H1 (cell line): ENCODE measurements at regions not wholly inside any gene's neighbourhood (a gene's known extent, or its start where the extent isn't known, plus 50 kb on each side); places are given as distances from the start of the nearest gene placed in this dataset.

Experiments used
- CTCF ChIA-PET: fragments of 300-600 bp; sonication (Branson Sonifier 250); formaldehyde crosslinking; loops from one replicate; lab custom pipeline; 2021; ENCODE audit not compliant: partially characterized antibody; lab: Charles Lee
- POLR2A ChIA-PET: fragments of 300-600 bp; sonication (Branson Sonifier 250); formaldehyde crosslinking; loops from one replicate; lab custom pipeline; 2021; ENCODE audit warnings: inconsistent platforms; ENCODE audit not compliant: partially characterized antibody; lab: Charles Lee
- DNase-seq, 2 experiments: peaks; one replicate each; pipeline versions ENCODE4 v3.0.0 to v3.0.0-alpha.2; 2010 to 2022; ENCODE audit warnings: low spot score in 2 of 2, low read depth in 1 of 2, mixed read lengths in 1 of 2
- FAIRE-seq: peaks from 2 replicates; lab custom pipeline; 2011; peaks lifted over from hg19 to GRCh38; lab: Jason Lieb, UNC
- H2AFZ ChIP-seq: 2 replicates; pipeline ENCODE4 v1.8.1; 2012; ENCODE audit warnings: low read length, inconsistent platforms
- H2AK5ac ChIP-seq: 2 replicates; pipeline ENCODE4 v1.6.1; 2013; ENCODE audit warnings: low read depth, low read length
- H2BK120ac ChIP-seq: replicated peaks from 2 replicates; pipeline ENCODE3; 2013; ENCODE audit warnings: low read depth, low read length, inconsistent platforms
- H2BK12ac ChIP-seq: 2 replicates; pipeline ENCODE4 v1.6.1; 2013; ENCODE audit warnings: low read depth, low read length
- H2BK15ac ChIP-seq: 2 replicates; pipeline ENCODE4 v1.6.1; 2013; ENCODE audit warnings: low read length
- H2BK20ac ChIP-seq: 2 replicates; pipeline ENCODE4 v1.6.1; 2013; ENCODE audit warnings: low read length
- H2BK5ac ChIP-seq: 2 replicates; pipeline ENCODE4 v1.6.1; 2013; ENCODE audit warnings: low read depth, low read length
- H3K14ac ChIP-seq: 2 replicates; pipeline ENCODE4 v1.6.1; 2013; ENCODE audit warnings: inconsistent platforms; ENCODE audit not compliant: insufficient read length
- H3K18ac ChIP-seq: 2 replicates; pipeline ENCODE4 v1.6.1; 2013; ENCODE audit warnings: low read length; ENCODE audit errors: extremely low read depth
- H3K23ac ChIP-seq: 2 replicates; pipeline ENCODE4 v1.6.1; 2013; ENCODE audit warnings: inconsistent platforms; ENCODE audit not compliant: insufficient read length
- H3K23me2 ChIP-seq: 2 replicates; pipeline ENCODE4 v1.6.1; 2013; ENCODE audit warnings: low read depth, low read length
- H3K27ac ChIP-seq: 2 replicates; pipeline ENCODE4 v1.6.1; 2011; ENCODE audit warnings: low read depth, low read length, inconsistent platforms
- H3K27me3 ChIP-seq, 4 experiments: replicated peaks in 1 of 4; 1 replicate in 1 of 4; 2 replicates in 3 of 4; pipeline versions ENCODE4 v1.6.1 to v1.8.1; 2011 to 2013; ENCODE audit warnings: low read length in 3 of 4, mild to moderate bottlenecking in 3 of 4, inconsistent platforms in 2 of 4, mixed read lengths in 2 of 4, moderate library complexity in 1 of 4; ENCODE audit not compliant: control insufficient read depth in 3 of 4, insufficient read depth in 3 of 4; ENCODE audit errors: extremely low read depth in 1 of 4
- H3K36me3 ChIP-seq, 4 experiments: 2 replicates each; pipeline versions ENCODE4 v1.6.1 to v1.8.1; 2011 to 2013; ENCODE audit warnings: mild to moderate bottlenecking in 4 of 4, low read length in 3 of 4, moderate library complexity in 2 of 4, control low read depth in 1 of 4, inconsistent platforms in 1 of 4; ENCODE audit not compliant: insufficient read depth in 4 of 4, control insufficient read depth in 2 of 4
- H3K4ac ChIP-seq: replicated peaks from 2 replicates; pipeline ENCODE3; 2013; ENCODE audit warnings: low read length, low read depth, mixed read lengths, inconsistent platforms; ENCODE audit not compliant: insufficient read length
- H3K4me1 ChIP-seq, 4 experiments: replicated peaks in 1 of 4; 1 replicate in 1 of 4; 2 replicates in 3 of 4; pipeline versions ENCODE4 v1.6.1 to v1.8.1; 2011 to 2013; ENCODE audit warnings: low read length in 3 of 4, inconsistent platforms in 2 of 4, mixed read lengths in 1 of 4; ENCODE audit not compliant: insufficient read depth in 4 of 4, control insufficient read depth in 3 of 4
- H3K4me2 ChIP-seq, 2 experiments: 2 replicates each; pipeline versions ENCODE4 v1.6.1 to v1.8.1; 2011 to 2013; ENCODE audit warnings: low read depth in 2 of 2, low read length in 2 of 2, control low read depth in 1 of 2, inconsistent platforms in 1 of 2, mild to moderate bottlenecking in 1 of 2; ENCODE audit not compliant: insufficient read depth in 1 of 2
- H3K4me3 ChIP-seq, 4 experiments: fragments of 200-600, 300-600 bp in 1 of 4; sonication (generic), shearing (Covaris generic), sonication (Bioruptor Twin) in 1 of 4; 2 replicates each; pipeline versions ENCODE4 v1.5.1 to v1.8.1; 2011 to 2016; ENCODE audit warnings: low read length in 4 of 4, low read depth in 3 of 4, control low read depth in 2 of 4, inconsistent platforms in 2 of 4, mild to moderate bottlenecking in 2 of 4, mixed read lengths in 1 of 4, moderate library complexity in 1 of 4; ENCODE audit not compliant: insufficient read depth in 2 of 4; ENCODE audit errors: extremely low read depth in 1 of 4
- H3K56ac ChIP-seq: replicated peaks from 2 replicates; pipeline ENCODE3; 2013; ENCODE audit warnings: low read depth, mild to moderate bottlenecking, mixed read lengths, low read length, inconsistent platforms; ENCODE audit not compliant: insufficient read length
- H3K79me1 ChIP-seq: 2 replicates; pipeline ENCODE4 v1.6.1; 2013; ENCODE audit warnings: low read depth, low read length, control low read depth
- H3K79me2 ChIP-seq, 2 experiments: 2 replicates each; pipeline versions ENCODE4 v1.6.1 to v1.8.1; 2012 to 2013; ENCODE audit warnings: low read length in 2 of 2, mild to moderate bottlenecking in 2 of 2, inconsistent platforms in 1 of 2; ENCODE audit not compliant: insufficient read depth in 2 of 2, control insufficient read depth in 1 of 2
- H3K9ac ChIP-seq, 4 experiments: replicated peaks in 1 of 4; 1 replicate in 1 of 4; 2 replicates in 3 of 4; pipeline versions ENCODE4 v1.6.1 to v1.8.1; 2011 to 2013; ENCODE audit warnings: low read depth in 3 of 4, low read length in 3 of 4, control low read depth in 2 of 4, mild to moderate bottlenecking in 2 of 4, moderate library complexity in 2 of 4, inconsistent platforms in 1 of 4; ENCODE audit errors: extremely low read depth in 1 of 4
- H3K9me3 ChIP-seq, 2 experiments: 2 replicates each; pipeline versions ENCODE4 v1.6.1 to v1.8.1; 2012 to 2013; ENCODE audit warnings: mild to moderate bottlenecking in 2 of 2, moderate library complexity in 2 of 2, control low read depth in 1 of 2, inconsistent platforms in 1 of 2, low read depth in 1 of 2, low read length in 1 of 2, mixed read lengths in 1 of 2; ENCODE audit not compliant: insufficient read depth in 2 of 2
- H4K20me1 ChIP-seq, 2 experiments: replicated peaks in 1 of 2; 2 replicates each; pipeline versions ENCODE3 to v1.8.1; 2011 to 2013; ENCODE audit warnings: inconsistent platforms in 2 of 2, low read length in 2 of 2, mild to moderate bottlenecking in 1 of 2; ENCODE audit not compliant: insufficient read depth in 2 of 2, control insufficient read depth in 1 of 2
- H4K5ac ChIP-seq: 2 replicates; pipeline ENCODE4 v1.6.1; 2013; ENCODE audit warnings: low read length, low read depth, mixed read lengths, inconsistent platforms; ENCODE audit not compliant: insufficient read length
- H4K8ac ChIP-seq: 2 replicates; pipeline ENCODE4 v1.8.0; 2013; ENCODE audit warnings: mild to moderate bottlenecking, moderate library complexity, low read length, inconsistent platforms; ENCODE audit not compliant: insufficient read depth; ENCODE audit errors: extremely low read depth
- H4K91ac ChIP-seq: replicated peaks from 2 replicates; pipeline ENCODE3; 2013; ENCODE audit warnings: low read length, mixed read lengths, inconsistent platforms; ENCODE audit not compliant: insufficient read length
- ATF3 ChIP-seq: IDR thresholded peaks from 2 replicates; pipeline ENCODE4 v1.6.1; 2011; ENCODE audit warnings: low read depth, mild to moderate bottlenecking, low read length; ENCODE audit not compliant: insufficient read depth
- E2F6 ChIP-seq: IDR thresholded peaks from 2 replicates; pipeline ENCODE4 v1.6.1; 2012; ENCODE audit warnings: inconsistent platforms
- HDAC6 ChIP-seq: IDR thresholded peaks from one replicate; pipeline ENCODE4 v1.7.1; 2012; ENCODE audit warnings: low read depth, mild to moderate bottlenecking, inconsistent platforms, low read length, moderate library complexity
- JUN ChIP-seq: IDR thresholded peaks from 2 replicates; pipeline ENCODE4 v1.6.1; 2011; ENCODE audit warnings: low read depth, mild to moderate bottlenecking, improper control_type of control experiment, low read length
- NANOG ChIP-seq: IDR thresholded peaks from 2 replicates; pipeline ENCODE4 v1.6.1; 2011; ENCODE audit warnings: low read length, low read depth, mild to moderate bottlenecking, inconsistent platforms; ENCODE audit not compliant: insufficient read depth, poor library complexity, severe bottlenecking
- RAD21 ChIP-seq, 2 experiments: IDR thresholded peaks in 1 of 2; conservative IDR thresholded peaks in 1 of 2; 2 replicates each; pipeline ENCODE4 v1.6.1; 2011; ENCODE audit warnings: low read depth in 2 of 2, low read length in 2 of 2, improper control_type of control experiment in 1 of 2, inconsistent platforms in 1 of 2, mild to moderate bottlenecking in 1 of 2, moderate library complexity in 1 of 2
- RBBP5 ChIP-seq: IDR thresholded peaks from 2 replicates; pipeline ENCODE4 v1.7.1; 2012; ENCODE audit warnings: low read depth, mild to moderate bottlenecking, inconsistent platforms, low read length, moderate library complexity, borderline replicate concordance
- SIN3A ChIP-seq, 2 experiments: IDR thresholded peaks in 1 of 2; conservative IDR thresholded peaks in 1 of 2; 2 replicates each; pipeline ENCODE4 v1.6.1; 2011 to 2012; ENCODE audit warnings: low read length in 2 of 2, improper control_type of control experiment in 1 of 2, low read depth in 1 of 2, mild to moderate bottlenecking in 1 of 2
- SIRT6 ChIP-seq: IDR thresholded peaks from one replicate; pipeline ENCODE4 v1.7.1; 2012; ENCODE audit warnings: low read length, inconsistent platforms
- WGBS, 2 experiments: shearing (Covaris generic) in 1 of 2; methylation state at CpG; one replicate each; pipeline versions ENCODE4 v1.1.6 to v1.1.7; 2013 to 2015; ENCODE audit warnings: low lambda C conversion rate in 2 of 2, mixed read lengths in 2 of 2, inconsistent platforms in 1 of 2, low coverage in 1 of 2, missing lambda C conversion rate in 1 of 2; ENCODE audit not compliant: insufficient replicate concordance in 2 of 2, insufficient coverage in 1 of 2, insufficient read length in 1 of 2; ENCODE audit errors: extremely low coverage in 1 of 2, missing lambda C conversion rate in 1 of 2; 5-methylcytosine and 5-hydroxymethylcytosine counted together

GRCh38 chr13:38159710-38160109 lies 189.9 kb upstream of the UFM1 start:
- Histone ChIP-seq H3K18ac (no peak overlapping the region), H3K14ac (no peak overlapping the region), H3K79me2 (no peaks in the 10 kb centered on the region), H4K20me1 (no peaks in the 10 kb centered on the region), H3K27ac (no peak overlapping the region), H2BK120ac (no peak overlapping the region), H3K36me3 (no peaks in the 10 kb centered on the region), H3K23me2 (no peaks in the 10 kb centered on the region), H4K5ac (no peak overlapping the region), H2BK20ac (no peak overlapping the region), H2BK15ac (no peak overlapping the region), H2BK12ac (no peak overlapping the region), H3K79me1 (no peaks in the 10 kb centered on the region), H3K4me2 (no peak overlapping the region), H2AFZ (no peak overlapping the region), H3K23ac (no peak overlapping the region), H4K91ac (no peak overlapping the region), H3K9ac (no peak overlapping the region), H3K4me1 (no peaks in the 10 kb centered on the region), H4K8ac (no peak overlapping the region), H2AK5ac (no peak overlapping the region), H3K56ac (no peak overlapping the region), H3K4me3 (no peak overlapping the region), H2BK5ac (no peak overlapping the region), H3K9me3 (no peaks in the 10 kb centered on the region), H3K4ac (no peak overlapping the region), H3K27me3 (no peaks in the 10 kb centered on the region)
- 97% methylated on average over 1 of the region's 1 CpG; no CpG with 5 or more reads in 1 of the 2 experiments for WGBS, 2 experiments
- CTCF ChIA-PET: interaction anchor here (0.8 kb wide), 1 partner anchor 426 kb away, joined by 4 read pairs; no protein-coding TSS in a partner anchor
- DNase-seq (no peak), FAIRE-seq (no peak)
- POLR2A ChIA-PET: no interaction called here
- TF ChIP-seq NANOG: no peak
- TF ChIP-seq E2F6: no peak
- no peak for TF ChIP-seq ATF3
- TF ChIP-seq HDAC6: no peak
- TF ChIP-seq RAD21 (IDR thresholded peaks at IDR 0.05 in 1 of 2, conservative IDR thresholded peaks at IDR 0.05 in 1 of 2; ENCODE audit: low read depth in 2 of 2, low read length in 2 of 2): no peak
- no peak for TF ChIP-seq SIN3A (conservative IDR thresholded peaks at IDR 0.05 in 1 of 2, IDR thresholded peaks at IDR 0.05 in 1 of 2; ENCODE audit: low read depth in 1 of 2, low read length in 2 of 2)
- no peak for TF ChIP-seq SIRT6
- no peak for TF ChIP-seq RBBP5
- no peak for TF ChIP-seq JUN
